GM12875 (cell line): ENCODE measurements at regions not wholly inside any gene's neighbourhood (a gene's known extent, or its start where the extent isn't known, plus 50 kb on each side); places are given as distances from the start of the nearest gene placed in this dataset.
A peak's percentile ranks its signal among the peaks of the same experiment; 100 is the strongest.

Source experiments
- H3K4me3 ChIP-seq: one replicate; pipeline ENCODE4 v1.5.1; 2011; ENCODE audit warnings: low read depth, low read length, control low read depth
- CTCF ChIP-seq: IDR thresholded peaks from 2 replicates; pipeline ENCODE4 v1.5.1; 2011; ENCODE audit warnings: low read depth, mild to moderate bottlenecking, control low read depth, inconsistent platforms, low read length, moderate library complexity, borderline replicate concordance; ENCODE audit not compliant: insufficient read depth

GRCh38 chr17:45578516-45579455 is 88.3 kb upstream of the PLEKHM1 start:
- TF ChIP-seq CTCF = no peak

GRCh38 chr17:45579529-45580495 is 89.3 kb upstream of the PLEKHM1 start:
- TF ChIP-seq CTCF = no peak
- no peak overlapping the region for H3K4me3 ChIP-seq

More at GRCh38 chr17:45578516-45579455, 88.3 kb upstream of the PLEKHM1 start:
- no peak overlapping the region for H3K4me3 ChIP-seq

DNA sequence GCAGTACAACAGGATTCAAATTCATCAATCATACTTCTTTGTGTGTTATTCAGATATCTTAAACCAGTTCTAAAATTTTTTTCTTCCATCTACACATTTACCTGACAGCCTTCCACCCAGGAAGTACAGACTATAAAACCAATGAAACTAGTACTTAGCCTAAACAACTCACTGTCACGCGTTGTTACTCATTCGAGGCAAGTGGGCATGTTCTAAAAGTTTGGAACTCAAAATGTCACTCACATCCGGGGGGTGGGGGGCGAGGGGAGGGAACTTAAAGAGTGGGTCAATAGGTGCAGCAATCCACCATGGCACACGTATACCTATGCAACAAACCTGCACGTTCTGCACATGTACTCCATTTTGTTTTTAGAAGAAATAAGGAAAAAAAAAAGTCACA is 90.4 kb upstream of the PLEKHM1 start:
- no peak overlapping the region for H3K4me3 ChIP-seq

DNA sequence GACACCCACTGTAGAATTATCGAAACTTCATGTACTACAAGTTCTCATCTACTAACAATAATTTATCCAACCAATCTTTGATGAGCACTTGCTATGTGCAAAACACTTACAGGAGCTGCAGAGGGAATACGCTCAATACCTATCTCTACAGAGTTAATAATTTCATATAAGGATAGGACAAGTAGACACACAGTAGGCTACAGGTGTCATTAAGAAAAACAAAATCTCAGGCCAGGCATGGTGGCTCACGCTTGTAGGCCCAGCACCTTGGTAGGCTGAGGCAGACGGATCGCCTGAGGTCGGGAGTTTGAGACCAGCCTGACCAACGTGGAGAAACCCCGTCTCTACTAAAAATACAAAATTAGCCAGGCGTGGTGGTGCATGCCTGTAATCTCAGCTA is 91.3 kb upstream of the PLEKHM1 start:
- TF ChIP-seq CTCF = no peak
- no peak overlapping the region for H3K4me3 ChIP-seq

More for the DNA sequence above, 90.4 kb upstream of the PLEKHM1 start:
- no peak for TF ChIP-seq CTCF

GRCh38 chr17:45584092-45585036 is 93.8 kb upstream of the PLEKHM1 start:
- peak overlapping the region; percentile 88 for H3K4me3 ChIP-seq
- TF ChIP-seq CTCF = 0 out of 2 replicates have a peak, but pooled peaks have one; percentile 0
